ENCODE measurements at regions not wholly inside any gene's neighbourhood (a gene's known extent, or its start where the extent isn't known, plus 50 kb on each side); places are given as distances from the start of the nearest gene placed in this dataset.

GRCh38 chr5:2137444-2138050, 254.8 kb upstream of the IRX4 start:
- DNase-seq: no peak

DNA sequence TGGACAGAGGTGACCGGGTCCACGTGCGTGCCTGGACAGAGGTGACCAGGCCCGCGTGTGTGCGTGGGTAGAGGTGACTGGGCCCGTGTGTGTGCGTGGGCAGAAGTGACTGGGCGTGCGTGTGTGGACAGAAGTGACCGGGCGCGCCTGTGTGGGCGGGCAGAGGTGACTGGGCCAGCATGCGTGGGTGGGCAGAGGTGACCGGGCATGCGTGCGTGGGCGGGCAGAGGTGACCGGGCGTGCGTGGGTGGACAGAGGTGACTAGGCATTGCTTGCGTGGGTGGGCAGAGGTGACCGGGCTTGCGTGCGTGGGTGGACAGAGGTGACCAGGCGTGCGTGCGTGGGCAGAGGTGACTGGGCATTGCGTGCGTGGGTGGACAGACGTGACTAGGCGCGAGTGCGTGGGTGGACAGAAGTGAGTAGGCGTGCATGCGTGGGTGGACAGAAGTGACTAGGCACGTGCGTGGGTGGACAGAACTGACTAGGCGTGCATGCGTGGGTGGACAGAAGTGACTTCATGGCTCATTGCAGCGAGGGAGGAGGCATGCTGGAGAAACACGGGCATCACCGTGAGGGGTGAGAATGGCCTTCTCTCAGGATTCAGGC, 254.1 kb upstream of the IRX4 start:
- DNase-seq: no peak

DNA sequence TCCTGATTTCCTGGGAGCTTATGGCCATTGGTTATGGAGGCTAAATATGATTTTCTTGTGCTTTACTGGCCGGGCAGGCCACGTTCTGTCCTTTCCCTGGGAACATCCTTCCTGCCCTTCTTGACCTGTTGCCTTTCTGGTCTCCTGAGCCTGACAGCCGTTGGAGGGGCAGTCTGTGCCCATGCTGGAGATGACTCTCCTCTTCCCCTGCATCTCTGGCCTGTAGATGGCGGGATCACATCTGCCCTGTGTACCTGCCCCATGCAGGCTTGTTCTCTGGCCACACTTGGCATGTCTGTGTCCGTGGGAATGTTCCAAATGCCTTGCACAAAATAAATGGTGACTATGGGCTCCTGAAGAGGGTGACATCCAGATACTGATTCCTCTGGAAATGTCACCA, 253.1 kb upstream of the IRX4 start:
- no peak for DNase-seq

- DNase-seq: no peak
Observed at GRCh38 chr5:2135354-2135753, 252.6 kb upstream of the IRX4 start.

GRCh38 chr5:2134543-2135292, 252.0 kb upstream of the IRX4 start:
- DNase-seq: no peak

GRCh38 chr5:2133936-2134335, 251.2 kb upstream of the IRX4 start:
- DNase-seq: no peak

DNA sequence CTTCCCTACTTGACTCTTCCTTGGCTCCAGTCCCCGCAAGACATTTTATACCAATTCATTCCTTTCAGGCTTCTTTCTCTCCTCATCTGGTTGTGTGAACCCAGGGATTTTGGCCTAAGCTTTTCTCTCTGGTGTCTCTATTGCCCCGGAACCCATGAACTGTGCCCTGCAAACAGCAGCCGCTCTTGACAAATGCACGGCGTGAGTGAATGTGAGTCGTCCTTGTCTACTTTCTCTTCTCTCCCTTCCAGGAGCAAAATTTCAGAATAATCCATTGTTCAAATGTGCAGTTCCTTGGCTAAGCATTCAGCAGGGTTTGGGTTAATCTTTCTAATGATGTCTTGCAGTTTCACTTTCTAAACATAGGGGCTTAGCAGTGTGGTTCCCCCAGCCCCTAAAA, 250.4 kb upstream of the IRX4 start:
- DNase-seq: no peak

- DNase-seq: no peak
Observed at GRCh38 chr5:2132497-2132847, 249.7 kb upstream of the IRX4 start.

DNA sequence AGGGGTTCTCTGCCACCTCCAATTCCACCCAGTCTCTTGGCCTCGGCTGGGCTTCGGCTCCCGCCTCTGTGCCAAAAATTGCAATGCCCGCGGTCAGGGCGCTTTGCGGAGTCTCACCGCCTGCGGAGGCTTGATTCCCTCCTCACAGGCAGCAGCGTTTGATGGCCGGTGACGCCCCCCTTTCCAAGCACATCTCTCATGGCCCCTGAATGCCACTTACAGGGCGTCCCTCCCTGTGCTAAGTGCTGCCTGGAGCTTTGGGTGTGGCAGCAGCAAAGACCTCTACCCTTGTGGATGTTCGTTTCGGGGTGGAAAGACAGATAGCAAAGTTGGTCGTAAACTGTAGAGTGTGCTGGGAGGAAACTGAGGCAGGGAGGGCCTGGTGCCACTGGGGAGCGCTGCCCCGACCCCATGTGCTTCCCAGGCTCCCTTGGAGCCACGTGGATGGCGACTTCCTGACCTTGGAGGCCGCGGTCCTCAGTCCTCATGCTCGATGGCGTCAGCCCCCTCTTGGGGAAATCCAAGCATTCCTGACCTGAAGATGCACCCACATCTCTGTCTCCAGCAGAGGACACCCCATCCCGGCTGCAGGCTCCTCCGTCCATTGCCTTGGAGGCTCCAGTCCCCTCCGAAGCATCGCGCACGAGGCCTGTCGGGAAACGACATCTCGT, 249.2 kb upstream of the IRX4 start:
- no peak for DNase-seq

DNA sequence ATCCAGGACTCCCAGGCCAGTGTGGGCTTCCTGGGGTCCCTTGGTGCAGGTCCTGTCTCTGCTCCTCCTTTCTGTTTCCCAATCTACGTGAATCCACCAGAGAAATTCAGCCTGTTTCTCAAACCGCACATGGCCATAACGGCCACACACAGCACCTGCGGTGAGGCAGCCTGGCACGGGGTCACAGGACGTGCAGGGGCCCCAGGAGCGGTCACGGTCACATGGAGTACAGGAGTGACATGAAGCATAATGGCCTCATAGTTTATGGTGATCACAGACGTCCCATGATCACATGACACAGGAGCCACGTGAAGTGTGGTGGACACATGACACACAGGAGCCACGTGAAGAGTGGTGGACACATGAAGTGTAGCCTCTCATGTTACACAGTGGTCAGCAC, 248.5 kb upstream of the IRX4 start:
- DNase-seq: no peak

DNA sequence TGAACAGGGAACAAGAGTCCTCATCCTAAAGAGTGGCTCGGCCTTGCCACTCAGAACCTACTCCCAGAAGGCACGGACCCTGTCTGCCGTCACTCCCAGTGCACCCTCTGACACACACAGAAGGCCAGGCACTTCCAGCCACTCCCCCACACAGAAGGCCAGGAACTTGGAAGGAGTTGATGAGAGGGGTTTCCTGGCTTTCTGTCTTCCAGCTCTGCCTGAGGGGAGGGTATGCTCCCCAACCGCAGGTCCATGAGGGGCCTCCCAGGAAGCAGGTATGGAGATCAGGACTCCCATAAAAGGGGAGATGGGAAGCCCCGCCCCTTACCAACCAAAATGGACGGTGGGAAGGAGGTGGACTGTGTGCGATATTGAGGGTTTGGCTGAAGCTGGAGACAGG, 247.6 kb upstream of the IRX4 start:
- DNase-seq: no peak

DNA sequence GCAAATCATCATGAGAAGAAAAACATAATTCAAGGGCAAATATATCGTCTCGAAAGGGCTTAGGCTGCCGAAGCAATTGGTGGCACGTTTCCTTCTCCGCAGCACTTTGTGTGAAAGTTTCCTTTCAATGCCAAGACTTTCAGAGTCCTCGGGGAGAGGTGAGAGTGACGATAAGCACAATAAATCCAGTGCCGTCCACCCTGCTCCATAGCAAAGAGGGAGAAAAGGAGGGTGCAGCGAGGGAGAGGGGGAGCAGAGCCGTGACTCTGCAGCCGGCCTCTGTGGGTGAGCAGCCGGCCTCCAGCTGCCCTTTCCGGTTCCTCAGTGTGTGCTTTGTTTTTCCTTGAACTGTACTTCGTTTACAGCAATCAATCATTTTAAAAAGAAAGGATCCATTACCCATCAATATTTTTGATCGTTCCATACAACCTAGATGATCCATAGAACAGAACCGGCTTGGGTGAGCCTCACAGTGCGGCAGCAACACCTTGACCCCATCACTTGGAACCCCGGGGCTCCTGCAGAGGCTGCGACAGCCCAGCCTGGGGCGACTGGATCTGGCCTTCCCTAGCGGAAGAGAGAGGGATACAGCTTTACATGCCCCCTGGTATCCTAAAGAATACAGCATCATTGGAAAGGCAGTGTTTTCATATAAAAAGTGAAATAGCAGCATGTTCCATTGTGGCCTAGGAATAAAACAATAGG, 247.0 kb upstream of the IRX4 start:
- no peak for DNase-seq

- DNase-seq: no peak
Observed at GRCh38 chr5:2128686-2129355, 246.1 kb upstream of the IRX4 start.

DNA sequence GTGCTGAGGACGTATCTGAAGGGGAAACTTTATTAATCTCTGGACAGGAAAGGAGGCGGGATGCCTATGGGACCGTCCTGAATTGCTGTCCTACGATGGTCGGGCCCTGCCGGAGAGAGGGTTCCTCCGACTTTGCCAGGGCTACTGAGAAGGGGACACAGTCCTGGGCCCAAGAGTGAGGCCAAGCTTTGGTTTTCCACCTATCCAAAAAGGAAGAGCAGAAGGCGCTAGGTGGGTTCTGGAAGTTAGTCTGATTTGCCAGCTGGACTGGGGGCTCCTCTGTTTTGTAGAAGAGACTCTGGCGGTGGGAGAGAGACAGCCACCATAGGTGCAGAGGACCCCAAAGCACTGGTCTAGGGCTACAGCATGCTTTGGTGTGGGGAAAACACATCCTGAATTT, 243.8 kb upstream of the IRX4 start:
- DNase-seq: no peak

DNA sequence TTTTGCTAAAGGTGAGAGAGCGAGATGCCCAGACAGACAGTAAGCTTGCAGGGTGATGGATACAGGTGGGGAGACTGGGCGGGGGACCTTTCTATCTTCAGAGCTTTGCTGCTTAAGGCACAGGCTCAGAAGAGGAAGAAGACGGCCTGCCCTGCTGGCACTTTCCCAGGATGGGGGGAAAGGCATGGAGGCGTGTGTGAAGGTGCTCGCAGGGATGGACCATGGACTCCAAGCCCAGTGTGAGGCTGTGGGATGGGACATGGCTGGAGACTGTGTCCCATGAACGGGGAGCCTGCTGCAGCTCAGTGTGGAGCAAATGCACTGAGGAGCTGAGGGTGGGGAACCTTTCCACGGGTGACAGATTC, 243.2 kb upstream of the IRX4 start:
- DNase-seq: no peak

- DNase-seq: no peak
Observed at GRCh38 chr5:2125171-2125900, 242.6 kb upstream of the IRX4 start.

DNA sequence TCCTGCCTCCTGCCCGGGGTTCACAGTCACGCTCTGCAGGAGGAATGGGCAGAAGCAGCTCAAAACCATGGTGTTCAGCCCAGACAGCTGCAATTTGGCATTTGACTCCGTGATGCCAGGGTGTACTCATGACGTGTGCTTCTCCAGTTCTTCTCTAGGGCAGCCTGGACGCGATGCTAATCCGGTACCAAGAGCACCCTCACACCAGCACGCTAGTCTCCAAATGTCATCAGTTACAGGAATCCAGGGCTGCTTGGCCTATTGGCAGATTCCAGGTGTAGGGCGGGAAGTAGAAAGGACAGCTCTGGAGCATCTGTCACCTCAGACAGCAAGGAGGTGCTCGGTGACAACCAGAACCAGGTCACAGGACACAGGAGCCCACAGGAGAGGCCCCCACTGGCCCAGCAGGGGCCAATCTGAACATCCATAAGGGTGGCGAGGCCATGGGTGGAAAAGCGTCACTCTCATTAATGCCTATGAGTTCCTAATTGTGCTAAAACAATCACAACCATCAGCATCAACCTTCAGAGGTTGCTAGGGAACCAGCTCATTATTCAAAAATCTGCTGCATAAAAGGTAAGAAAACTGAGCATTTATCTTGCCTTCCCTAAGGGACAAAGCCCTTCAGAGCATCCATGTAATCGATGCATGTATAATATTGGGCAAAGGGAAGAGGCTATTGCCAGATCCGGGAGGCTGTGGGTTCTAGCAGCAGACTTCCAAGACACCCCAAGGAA, 241.9 kb upstream of the IRX4 start:
- DNase-seq: no peak

DNA sequence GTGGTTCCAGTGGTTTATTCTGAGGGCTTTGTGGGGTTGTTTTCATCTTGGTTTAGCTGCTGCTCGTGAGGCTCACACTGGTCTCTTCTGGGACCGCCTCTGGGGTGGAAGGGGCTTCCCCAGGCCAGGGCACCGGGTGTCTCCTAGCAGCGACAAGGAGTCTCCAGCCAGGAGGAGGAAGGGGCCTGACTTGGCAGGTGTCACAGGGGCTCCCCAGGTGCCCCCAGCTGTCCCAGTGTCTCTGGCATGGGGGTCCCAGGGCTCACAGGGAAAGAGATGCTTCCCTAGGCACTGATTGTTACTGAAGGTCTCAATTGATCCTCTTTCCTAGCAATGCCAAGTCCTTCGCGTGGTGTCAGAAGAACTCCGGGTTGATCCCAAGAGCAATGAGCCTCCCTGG, 241.1 kb upstream of the IRX4 start:
- no peak for DNase-seq

GRCh38 chr5:2120361-2120760, 237.6 kb upstream of the IRX4 start:
- DNase-seq: no peak

GRCh38 chr5:2119573-2119972, 236.8 kb upstream of the IRX4 start:
- no peak for DNase-seq

GRCh38 chr5:2113348-2114131, 230.8 kb upstream of the IRX4 start:
- no peak for DNase-seq

Data from CD4-positive, alpha-beta T cell treated with Interferon gamma for 1 hour (primary cell).